HCT116 (cell line): ENCODE measurements at regions not wholly inside any gene's neighbourhood (a gene's known extent, or its start where the extent isn't known, plus 50 kb on each side); places are given as distances from the start of the nearest gene placed in this dataset.

Source experiments
- ATAC-seq: fragments of 200-7000 bp; cut with Tn5 transposase; 2 replicates; pipeline ENCODE4 v1.9.1; 2020; ENCODE audit warnings: mild to moderate bottlenecking, moderate library complexity
- BruUV-seq: library from RNA; stranded (reverse); fragments of 400-500 nt; replicated peaks from 2 replicates; lab custom pipeline; 2021; lab: Mats Ljungman, UMichigan
- CTCF ChIA-PET: fragments of 300-600 bp; sonication (Branson Sonifier 250); formaldehyde crosslinking; loops from one replicate; lab custom pipeline; 2021; ENCODE audit warnings: antibody characterized with exemption; lab: Charles Lee
- POLR2A ChIA-PET: fragments of 300-600, 350-600 bp; sonication (Branson Sonifier 250); formaldehyde crosslinking; loops from one replicate; lab custom pipeline; 2021; ENCODE audit warnings: antibody characterized with exemption; lab: Charles Lee
- RAD21 ChIA-PET, 2 experiments: fragments of 300-600 bp; sonication (Branson Sonifier 250); formaldehyde crosslinking; loops; one replicate each; lab custom pipeline; 2023; ENCODE audit warnings: low total read pairs in 2 of 2; ENCODE audit not compliant: uncharacterized antibody in 2 of 2, unreplicated experiment in 2 of 2, low non-redundant PET in 1 of 2; lab: Charles Lee
- DNase-seq: peaks from one replicate; pipeline ENCODE4 v3.0.0-alpha.2; 2010; ENCODE audit warnings: low read depth, low spot score
- H2AFZ ChIP-seq: fragments of 200-600 bp; shearing (Covaris generic), sonication (generic); 2 replicates; pipeline ENCODE4 v1.6.1; 2017; ENCODE audit warnings: low read depth, mixed run types, mixed read lengths, antibody characterized with exemption, low read length; ENCODE audit not compliant: poor library complexity, severe bottlenecking
- H3K27ac ChIP-seq: 2 replicates; pipeline ENCODE4 v1.5.1; 2012; ENCODE audit warnings: low read depth, low read length
- H3K27me3 ChIP-seq: fragments of 200-600 bp; sonication (generic); 2 replicates; pipeline ENCODE4 v1.6.1; 2016; ENCODE audit warnings: mixed run types, low read length, mixed read lengths; ENCODE audit not compliant: insufficient read depth
- H3K36me3 ChIP-seq, 2 experiments: fragments of 200-500 bp in 1 of 2; fragments of 200-600 bp in 1 of 2; sonication (Bioruptor generic) in 1 of 2; sonication (generic) in 1 of 2; 2 replicates each; pipeline versions ENCODE4 v1.5.1 to v1.6.1; 2014 to 2016; ENCODE audit warnings: low read length in 2 of 2, inconsistent platforms in 1 of 2, mixed read lengths in 1 of 2, mixed run types in 1 of 2; ENCODE audit not compliant: insufficient read depth in 2 of 2, control insufficient read depth in 1 of 2
- H3K4me1 ChIP-seq, 2 experiments: fragments of 200-600 bp in 1 of 2; sonication (generic) in 1 of 2; 2 replicates each; pipeline versions ENCODE4 v1.5.1 to v1.6.1; 2012 to 2017; ENCODE audit warnings: low read length in 2 of 2, inconsistent platforms in 1 of 2, mild to moderate bottlenecking in 1 of 2, mixed read lengths in 1 of 2, mixed run types in 1 of 2, moderate library complexity in 1 of 2; ENCODE audit not compliant: insufficient read depth in 2 of 2, control insufficient read depth in 1 of 2
- H3K4me2 ChIP-seq: fragments of 200-600 bp; sonication (generic); 2 replicates; pipeline ENCODE4 v1.6.1; 2017; ENCODE audit warnings: mixed run types, low read length, mixed read lengths
- H3K4me3 ChIP-seq, 2 experiments: fragments of 200-600 bp in 1 of 2; sonication (generic) in 1 of 2; replicated peaks in 1 of 2; 2 replicates each; pipeline ENCODE4 v1.5.1; 2011 to 2016; ENCODE audit warnings: low read length in 2 of 2, control low read depth in 1 of 2, low read depth in 1 of 2, mild to moderate bottlenecking in 1 of 2, mixed read lengths in 1 of 2, mixed run types in 1 of 2
- H3K79me2 ChIP-seq: fragments of 200-600 bp; sonication (generic); 2 replicates; pipeline ENCODE4 v1.6.1; 2017; ENCODE audit warnings: mild to moderate bottlenecking, mixed run types, low read length, moderate library complexity, mixed read lengths; ENCODE audit not compliant: insufficient read depth
- H3K9ac ChIP-seq: fragments of 200-600 bp; sonication (generic); 2 replicates; pipeline ENCODE4 v1.6.1; 2016; ENCODE audit warnings: low read length, mixed read lengths
- H3K9me2 ChIP-seq: fragments of 200-600 bp; sonication (generic), shearing (Covaris generic); 2 replicates; pipeline ENCODE4 v1.6.1; 2017; ENCODE audit warnings: mixed run types, mild to moderate bottlenecking, moderate library complexity; ENCODE audit not compliant: insufficient read depth
- H3K9me3 ChIP-seq, 2 experiments: fragments of 200-500 bp in 1 of 2; fragments of 200-600 bp in 1 of 2; sonication (Bioruptor generic) in 1 of 2; sonication (generic) in 1 of 2; 2 replicates each; pipeline ENCODE4 v1.6.1; 2014 to 2017; ENCODE audit warnings: low read length in 2 of 2, mixed read lengths in 2 of 2, inconsistent platforms in 1 of 2, low read depth in 1 of 2, mild to moderate bottlenecking in 1 of 2, mixed run types in 1 of 2, moderate library complexity in 1 of 2; ENCODE audit not compliant: control insufficient read depth in 1 of 2, insufficient read depth in 1 of 2
- H4K20me1 ChIP-seq: fragments of 200-600 bp; sonication (generic), shearing (Covaris generic); 2 replicates; pipeline ENCODE4 v1.6.1; 2017; ENCODE audit warnings: mixed run types, mild to moderate bottlenecking, moderate library complexity; ENCODE audit not compliant: insufficient read depth
- CEBPB ChIP-seq: IDR thresholded peaks from 2 replicates; pipeline ENCODE4 v1.6.1; 2012; ENCODE audit warnings: low read depth
- ELF1 ChIP-seq: IDR thresholded peaks from 2 replicates; pipeline ENCODE4 v1.6.1; 2012; ENCODE audit warnings: low read depth, borderline replicate concordance
- EZH2 ChIP-seq: fragments of 200-600 bp; sonication (generic); IDR thresholded peaks from 2 replicates; pipeline ENCODE4 v1.6.1; 2017; ENCODE audit warnings: antibody characterized with exemption, mixed run types
- EZH2phosphoT487 ChIP-seq: fragments of 200-600 bp; IDR thresholded peaks from 2 replicates; pipeline ENCODE4 v1.6.1; 2018; ENCODE audit warnings: antibody characterized with exemption, borderline replicate concordance
- FOSL1 ChIP-seq: IDR thresholded peaks from 2 replicates; pipeline ENCODE4 v1.6.1; 2012; ENCODE audit warnings: low read depth
- JUND ChIP-seq: IDR thresholded peaks from 2 replicates; pipeline ENCODE4 v1.6.1; 2012
- POLR2A ChIP-seq: IDR thresholded peaks from 2 replicates; pipeline ENCODE4 v1.7.0; 2011; ENCODE audit warnings: borderline replicate concordance; ENCODE audit not compliant: insufficient read depth, insufficient read length; ENCODE audit errors: extremely low read depth
- POLR2AphosphoS5 ChIP-seq: IDR thresholded peaks from 2 replicates; pipeline ENCODE4 v1.6.1; 2011; ENCODE audit warnings: mild to moderate bottlenecking, low read depth, low read length, moderate library complexity
- SIN3A ChIP-seq: IDR thresholded peaks from 2 replicates; pipeline ENCODE4 v1.6.1; 2012; ENCODE audit warnings: low read depth
- SP1 ChIP-seq: IDR thresholded peaks from 2 replicates; pipeline ENCODE4 v1.6.1; 2012; ENCODE audit warnings: low read depth
- SRF ChIP-seq: IDR thresholded peaks from 2 replicates; pipeline ENCODE4 v1.6.1; 2012; ENCODE audit warnings: low read depth
- TCF7L2 ChIP-seq: IDR thresholded peaks from 2 replicates; pipeline ENCODE4 v1.7.0; 2011; ENCODE audit warnings: borderline replicate concordance, inconsistent platforms; ENCODE audit not compliant: insufficient read depth, insufficient read length; ENCODE audit errors: extremely low read depth
- YY1 ChIP-seq: IDR thresholded peaks from 2 replicates; pipeline ENCODE4 v1.6.1; 2011; ENCODE audit warnings: low read length, low read depth, moderate library complexity, mild to moderate bottlenecking; ENCODE audit not compliant: insufficient replicate concordance; ENCODE audit errors: extremely low read depth
- ZNF274 ChIP-seq: fragments of 200-500 bp; sonication (Bioruptor generic); IDR thresholded peaks from 2 replicates; pipeline ENCODE4 v1.6.1; 2014; ENCODE audit warnings: mild to moderate bottlenecking, low read depth, low read length, inconsistent platforms
- intact Hi-C: fragments of 100-400 bp; cut with micrococcal nuclease; formaldehyde crosslinking; loops from 2 replicates; pipeline ENCODE4 v1.10.0; 2022
- TF ChIP-seq, protein P1 (sequence below), 3 experiments: fragments of 200-600 bp in 1 of 3; sonication (generic) in 1 of 3; IDR thresholded peaks in 2 of 3; conservative IDR thresholded peaks in 1 of 3; 2 replicates each; pipeline ENCODE4 v1.5.1; 2012 to 2017; ENCODE audit warnings: low read depth in 2 of 3, low read length in 2 of 3, antibody characterized with exemption in 1 of 3, borderline replicate concordance in 1 of 3, control low read depth in 1 of 3, mild to moderate bottlenecking in 1 of 3, mixed read lengths in 1 of 3, mixed run types in 1 of 3, moderate library complexity in 1 of 3; ENCODE audit not compliant: insufficient read depth in 1 of 3
- TF ChIP-seq, protein P2 (sequence below): IDR thresholded peaks from 2 replicates; pipeline ENCODE4 v1.6.1; 2012; ENCODE audit warnings: low read depth

DNA sequence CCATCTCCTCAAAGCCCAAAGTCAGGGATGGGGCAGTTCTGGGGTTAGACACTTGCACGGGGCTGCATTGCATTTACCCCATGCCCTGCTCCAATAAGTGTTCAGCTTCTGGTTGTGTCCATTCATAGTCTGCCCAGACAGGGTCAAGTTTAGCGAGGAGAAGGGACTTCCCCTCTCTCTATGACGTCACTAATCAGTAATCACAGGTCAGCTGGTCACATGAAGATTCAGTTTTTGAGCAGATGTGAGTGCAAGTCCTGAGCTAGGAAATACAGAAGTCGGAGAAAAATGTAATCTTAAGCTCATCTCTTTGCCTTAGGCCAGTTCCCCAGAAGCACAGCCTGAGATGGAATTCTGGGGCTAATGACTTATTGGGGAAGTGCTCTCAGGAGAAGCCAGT, 310.1 kb downstream of the TSHZ3 start:
- Histone ChIP-seq H3K9me2 (no peaks in the 10 kb centered on the region), H3K79me2 (no peaks in the 10 kb centered on the region), H3K27me3 (no peaks in the 10 kb centered on the region), H3K27ac (no peak overlapping the region), H3K4me1 (no peaks in the 10 kb centered on the region), H3K36me3 (no peaks in the 10 kb centered on the region), H4K20me1 (no peaks in the 10 kb centered on the region), H3K9ac (no peak overlapping the region), H3K4me3 (no peak overlapping the region), H2AFZ (no peak overlapping the region), H3K9me3 (peaks cover 21 to 37% of the 10 kb centered on the region in 2 experiments; a peak in 3 of 4 replicates), H3K4me2 (no peak overlapping the region)
- ATAC-seq, result no peak
- TF ChIP-seq SP1 (no peak), POLR2A (no peak), TCF7L2 (no peak), EZH2 (no peak), ELF1 (no peak)
- TF ChIP-seq, protein P1, sequence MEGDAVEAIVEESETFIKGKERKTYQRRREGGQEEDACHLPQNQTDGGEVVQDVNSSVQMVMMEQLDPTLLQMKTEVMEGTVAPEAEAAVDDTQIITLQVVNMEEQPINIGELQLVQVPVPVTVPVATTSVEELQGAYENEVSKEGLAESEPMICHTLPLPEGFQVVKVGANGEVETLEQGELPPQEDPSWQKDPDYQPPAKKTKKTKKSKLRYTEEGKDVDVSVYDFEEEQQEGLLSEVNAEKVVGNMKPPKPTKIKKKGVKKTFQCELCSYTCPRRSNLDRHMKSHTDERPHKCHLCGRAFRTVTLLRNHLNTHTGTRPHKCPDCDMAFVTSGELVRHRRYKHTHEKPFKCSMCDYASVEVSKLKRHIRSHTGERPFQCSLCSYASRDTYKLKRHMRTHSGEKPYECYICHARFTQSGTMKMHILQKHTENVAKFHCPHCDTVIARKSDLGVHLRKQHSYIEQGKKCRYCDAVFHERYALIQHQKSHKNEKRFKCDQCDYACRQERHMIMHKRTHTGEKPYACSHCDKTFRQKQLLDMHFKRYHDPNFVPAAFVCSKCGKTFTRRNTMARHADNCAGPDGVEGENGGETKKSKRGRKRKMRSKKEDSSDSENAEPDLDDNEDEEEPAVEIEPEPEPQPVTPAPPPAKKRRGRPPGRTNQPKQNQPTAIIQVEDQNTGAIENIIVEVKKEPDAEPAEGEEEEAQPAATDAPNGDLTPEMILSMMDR (IDR thresholded peaks at IDR 0.05 in 2 of 3, conservative IDR thresholded peaks at IDR 0.05 in 1 of 3; ENCODE audit: borderline replicate concordance in 1 of 3, insufficient read depth in 1 of 3, low read depth in 2 of 3, low read length in 2 of 3), result no peak
- BruUV-seq, result no TSS peak
- ChIA-PET CTCF (no interaction called here), RAD21 (no interaction called here), POLR2A (no interaction called here)
- intact Hi-C loops, result no loop called here
- no peak for DNase-seq

DNA sequence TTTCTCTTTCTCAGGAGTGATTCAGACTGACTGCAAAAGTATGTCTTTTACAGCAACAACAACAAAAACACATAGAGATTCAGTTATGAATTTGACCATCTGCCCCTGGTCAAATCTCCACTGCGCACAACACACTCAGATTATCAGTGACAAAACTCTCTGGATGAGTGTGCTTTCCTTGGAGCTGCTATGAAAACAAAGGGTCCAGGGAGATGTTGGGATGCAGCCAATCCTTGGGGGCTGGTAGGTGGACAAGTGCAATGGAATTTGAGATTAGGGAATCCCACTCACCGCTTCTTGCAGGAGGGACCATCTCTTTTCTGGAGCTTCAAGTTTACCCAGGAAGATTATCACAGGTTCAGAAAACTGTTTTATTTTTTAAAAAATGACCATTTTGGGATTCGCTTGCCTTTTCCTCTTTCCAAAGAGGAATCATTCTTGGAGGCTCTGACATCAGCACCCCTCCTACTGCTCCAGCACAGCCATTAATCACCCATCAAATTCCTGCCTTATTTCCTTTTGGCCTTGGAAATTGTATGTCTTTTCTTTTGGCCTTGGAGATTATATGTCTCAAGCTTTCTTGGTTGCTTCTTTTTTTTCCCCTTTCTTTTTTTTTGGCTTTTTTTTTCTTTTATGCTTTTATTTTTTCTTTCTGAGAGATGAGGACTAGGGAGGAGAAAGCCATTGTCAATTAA, 311.8 kb downstream of the TSHZ3 start:
- DNase-seq, result no peak
- Histone ChIP-seq H3K27me3 (no peaks in the 10 kb centered on the region), H3K36me3 (no peaks in the 10 kb centered on the region), H3K4me1 (no peaks in the 10 kb centered on the region), H3K79me2 (no peaks in the 10 kb centered on the region), H3K9ac (no peak overlapping the region), H3K4me2 (no peak overlapping the region), H3K4me3 (no peak overlapping the region), H4K20me1 (no peaks in the 10 kb centered on the region), H3K9me2 (no peaks in the 10 kb centered on the region), H2AFZ (no peak overlapping the region), H3K9me3 (peaks cover 15 to 37% of the 10 kb centered on the region in 2 experiments; a peak in 2 of 4 replicates), H3K27ac (no peak overlapping the region)
- ChIA-PET POLR2A (no interaction called here), RAD21 (no interaction called here), CTCF (no interaction called here)
- BruUV-seq, result no TSS peak
- intact Hi-C loops, result no loop called here
- no peak for ATAC-seq
- TF ChIP-seq JUND, result no peak
- TF ChIP-seq CEBPB, result no peak
- TF ChIP-seq TCF7L2, result no peak
- no peak for TF ChIP-seq FOSL1
- no peak for TF ChIP-seq SIN3A
- no peak for TF ChIP-seq POLR2AphosphoS5
- no peak for TF ChIP-seq EZH2phosphoT487
- no peak for TF ChIP-seq ZNF274
- TF ChIP-seq EZH2, result no peak
- TF ChIP-seq SRF, result no peak
- TF ChIP-seq, protein P2, sequence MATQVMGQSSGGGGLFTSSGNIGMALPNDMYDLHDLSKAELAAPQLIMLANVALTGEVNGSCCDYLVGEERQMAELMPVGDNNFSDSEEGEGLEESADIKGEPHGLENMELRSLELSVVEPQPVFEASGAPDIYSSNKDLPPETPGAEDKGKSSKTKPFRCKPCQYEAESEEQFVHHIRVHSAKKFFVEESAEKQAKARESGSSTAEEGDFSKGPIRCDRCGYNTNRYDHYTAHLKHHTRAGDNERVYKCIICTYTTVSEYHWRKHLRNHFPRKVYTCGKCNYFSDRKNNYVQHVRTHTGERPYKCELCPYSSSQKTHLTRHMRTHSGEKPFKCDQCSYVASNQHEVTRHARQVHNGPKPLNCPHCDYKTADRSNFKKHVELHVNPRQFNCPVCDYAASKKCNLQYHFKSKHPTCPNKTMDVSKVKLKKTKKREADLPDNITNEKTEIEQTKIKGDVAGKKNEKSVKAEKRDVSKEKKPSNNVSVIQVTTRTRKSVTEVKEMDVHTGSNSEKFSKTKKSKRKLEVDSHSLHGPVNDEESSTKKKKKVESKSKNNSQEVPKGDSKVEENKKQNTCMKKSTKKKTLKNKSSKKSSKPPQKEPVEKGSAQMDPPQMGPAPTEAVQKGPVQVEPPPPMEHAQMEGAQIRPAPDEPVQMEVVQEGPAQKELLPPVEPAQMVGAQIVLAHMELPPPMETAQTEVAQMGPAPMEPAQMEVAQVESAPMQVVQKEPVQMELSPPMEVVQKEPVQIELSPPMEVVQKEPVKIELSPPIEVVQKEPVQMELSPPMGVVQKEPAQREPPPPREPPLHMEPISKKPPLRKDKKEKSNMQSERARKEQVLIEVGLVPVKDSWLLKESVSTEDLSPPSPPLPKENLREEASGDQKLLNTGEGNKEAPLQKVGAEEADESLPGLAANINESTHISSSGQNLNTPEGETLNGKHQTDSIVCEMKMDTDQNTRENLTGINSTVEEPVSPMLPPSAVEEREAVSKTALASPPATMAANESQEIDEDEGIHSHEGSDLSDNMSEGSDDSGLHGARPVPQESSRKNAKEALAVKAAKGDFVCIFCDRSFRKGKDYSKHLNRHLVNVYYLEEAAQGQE, result no peak
- no peak for TF ChIP-seq YY1
